A673 (cell line): ENCODE measurements at regions not wholly inside any gene's neighbourhood (a gene's known extent, or its start where the extent isn't known, plus 50 kb on each side); places are given as distances from the start of the nearest gene placed in this dataset.

Experiments
- BruUV-seq: library from RNA; stranded (reverse); fragments of 400-500 nt; replicated peaks from 2 replicates; lab custom pipeline; 2021; lab: Mats Ljungman, UMichigan
- CTCF ChIA-PET: fragments of 300-600 bp; sonication (Branson Sonifier 250); formaldehyde crosslinking; loops from one replicate; lab custom pipeline; 2022; ENCODE audit warnings: antibody characterized with exemption; lab: Charles Lee
- POLR2A ChIA-PET: fragments of 300-600 bp; sonication (Branson Sonifier 250); formaldehyde crosslinking; loops from one replicate; lab custom pipeline; 2022; ENCODE audit warnings: antibody characterized with exemption; ENCODE audit not compliant: low non-redundant PET; lab: Charles Lee
- DNase-seq: peaks from one replicate; pipeline ENCODE4 v3.0.0-alpha.2; 2015; ENCODE audit warnings: low spot score
- H3K27ac ChIP-seq: fragments of 200-600 bp; sonication (generic); 2 replicates; pipeline ENCODE4 v1.5.1; 2016; ENCODE audit warnings: mixed run types, low read depth, mild to moderate bottlenecking, mixed read lengths, antibody characterized with exemption, low read length; ENCODE audit not compliant: poor library complexity, severe bottlenecking
- H3K27me3 ChIP-seq: fragments of 200-600 bp; sonication (generic); replicated peaks from 2 replicates; pipeline ENCODE4 v1.6.1; 2017; ENCODE audit warnings: mixed run types, low read depth, mild to moderate bottlenecking, mixed read lengths, antibody characterized with exemption, low read length; ENCODE audit not compliant: insufficient read depth, poor library complexity
- H3K36me3 ChIP-seq: fragments of 200-600 bp; sonication (generic); 2 replicates; pipeline ENCODE4 v1.6.1; 2016; ENCODE audit warnings: mixed run types, mild to moderate bottlenecking, mixed read lengths, antibody characterized with exemption, low read length; ENCODE audit not compliant: insufficient read depth, poor library complexity, severe bottlenecking
- H3K4me1 ChIP-seq: fragments of 200-600 bp; sonication (generic); 2 replicates; pipeline ENCODE4 v1.6.1; 2017; ENCODE audit warnings: mixed run types, mild to moderate bottlenecking, mixed read lengths, antibody characterized with exemption, low read length; ENCODE audit not compliant: insufficient read depth, poor library complexity, severe bottlenecking
- H3K4me3 ChIP-seq: fragments of 200-600 bp; sonication (generic); 2 replicates; pipeline ENCODE4 v1.5.1; 2016; ENCODE audit warnings: low read depth, mixed run types, mild to moderate bottlenecking, mixed read lengths, low read length; ENCODE audit not compliant: poor library complexity, severe bottlenecking
- H3K9me3 ChIP-seq: fragments of 200-600 bp; sonication (generic); 2 replicates; pipeline ENCODE4 v1.6.1; 2016; ENCODE audit warnings: mixed run types, low read depth, mild to moderate bottlenecking, mixed read lengths, antibody characterized with exemption, low read length; ENCODE audit not compliant: poor library complexity, severe bottlenecking
- CTCF ChIP-seq: fragments of 300-800, 200-600 bp; sonication (generic); conservative IDR thresholded peaks from 2 replicates; pipeline ENCODE4 v1.5.1; 2017; ENCODE audit warnings: low read depth, mild to moderate bottlenecking, antibody characterized with exemption, low read length, moderate library complexity, mixed read lengths
- EZH2 ChIP-seq: fragments of 200-600 bp; sonication (generic); IDR thresholded peaks from 2 replicates; pipeline ENCODE4 v1.6.1; 2017; ENCODE audit warnings: borderline replicate concordance, low read depth, mild to moderate bottlenecking, mixed read lengths, antibody characterized with exemption, low read length; ENCODE audit not compliant: poor library complexity, severe bottlenecking
- intact Hi-C: fragments of 100-400 bp; cut with micrococcal nuclease; formaldehyde crosslinking; loops from one replicate; pipeline ENCODE4 v1.10.0; 2022; ENCODE audit not compliant: unreplicated experiment

GRCh38 chr11:92744929-92745585 lies 224.4 kb upstream of the MTNR1B start:
- TF ChIP-seq EZH2: no peak
- no peak for TF ChIP-seq CTCF
- no peaks in the 10 kb centered on the region for H3K36me3 ChIP-seq
- ChIA-PET POLR2A (no interaction called here), CTCF (interaction anchor here (0.7 kb wide), 1 partner anchor 341 kb away, joined by 3 read pairs; no protein-coding TSS in a partner anchor)
- DNase-seq: peak; percentile 7
- no TSS peak for BruUV-seq
- no peak overlapping the region for H3K27ac ChIP-seq
- no peak overlapping the region for H3K4me3 ChIP-seq
- no peaks in the 10 kb centered on the region for H3K27me3 ChIP-seq
- no peaks in the 10 kb centered on the region for H3K4me1 ChIP-seq
- H3K9me3 ChIP-seq: no peaks in the 10 kb centered on the region
- intact Hi-C loops: no loop called here

GRCh38 chr11:92750794-92751193 lies 218.7 kb upstream of the MTNR1B start:
- Histone ChIP-seq H3K9me3 (no peaks in the 10 kb centered on the region), H3K36me3 (no peaks in the 10 kb centered on the region), H3K27me3 (no peaks in the 10 kb centered on the region), H3K4me1 (no peaks in the 10 kb centered on the region), H3K27ac (no peak overlapping the region), H3K4me3 (no peak overlapping the region)
- intact Hi-C loops: no loop called here
- POLR2A ChIA-PET: no interaction called here
- no TSS peak for BruUV-seq
- TF ChIP-seq CTCF (no peak), EZH2 (no peak)
- CTCF ChIA-PET: no interaction called here
- no peak for DNase-seq

- Histone ChIP-seq H3K4me1 (no peaks in the 10 kb centered on the region), H3K27me3 (no peaks in the 10 kb centered on the region), H3K27ac (no peak overlapping the region), H3K4me3 (no peak overlapping the region), H3K9me3 (no peaks in the 10 kb centered on the region), H3K36me3 (no peaks in the 10 kb centered on the region)
- TF ChIP-seq CTCF (no peak), EZH2 (no peak)
- ChIA-PET POLR2A (no interaction called here), CTCF (no interaction called here)
- DNase-seq: no peak
- BruUV-seq: no TSS peak
- intact Hi-C loops: no loop called here
Observed at GRCh38 chr11:92751594-92751993, 217.9 kb upstream of the MTNR1B start.
